ENCODE measurements at regions not wholly inside any gene's neighbourhood (a gene's known extent, or its start where the extent isn't known, plus 50 kb on each side); places are given as distances from the start of the nearest gene placed in this dataset.
"Not testable (repeated sequence)": the region's sequence is repeated elsewhere in the genome, so short reads cannot be mapped to it uniquely, and the experiment has no call there.

GRCh38 chrY:16480031-16480430 lies 1400.0 kb downstream of the CDY2B start:
- no peak for DNase-seq

- no peak for DNase-seq
These were observed 1406.0 kb downstream of the CDY2B start for GRCh38 chrY:16474053-16474452.

- no peak for DNase-seq
These were observed 1425.2 kb downstream of the CDY2B start for GRCh38 chrY:16454799-16455198.

- DNase-seq, result no peak
These were observed 1433.9 kb downstream of the CDY2B start for GRCh38 chrY:16446152-16446551.

GRCh38 chrY:16409206-16409923 lies 1470.7 kb downstream of the CDY2B start:
- DNase-seq, result not testable (repeated sequence)

GRCh38 chrY:16379458-16379857 lies 1500.6 kb downstream of the CDY2B start:
- DNase-seq, result not testable (repeated sequence)

- DNase-seq, result not testable (repeated sequence)
These were observed 1538.4 kb downstream of the CDY2B start for GRCh38 chrY:16341592-16341991.

- not testable (repeated sequence) for DNase-seq
These were observed 1549.8 kb downstream of the CDY2B start for GRCh38 chrY:16330032-16330758.

- DNase-seq, result not testable (repeated sequence)
These were observed 1550.7 kb downstream of the CDY2B start for GRCh38 chrY:16329135-16329820.
